ENCODE measurements at regions not wholly inside any gene's neighbourhood (a gene's known extent, or its start where the extent isn't known, plus 50 kb on each side); places are given as distances from the start of the nearest gene placed in this dataset.

- TF ChIP-seq MAX (IDR thresholded peaks at IDR 0.05) (no peak), TAF1 (conservative IDR thresholded peaks at IDR 0.05) (no peak), SP1 (IDR thresholded peaks at IDR 0.05) (no peak), REST (IDR thresholded peaks at IDR 0.05) (no peak), JUND (IDR thresholded peaks at IDR 0.05) (no peak), FOXA1 (IDR thresholded peaks at IDR 0.05) (no peak), FOXA2 (IDR thresholded peaks at IDR 0.05) (no peak), EGR1 (IDR thresholded peaks at IDR 0.05; ENCODE audit: low read depth in 2 of 2) (no peak), RAD21 (IDR thresholded peaks at IDR 0.05) (no peak)
- TF ChIP-seq, protein P1, sequence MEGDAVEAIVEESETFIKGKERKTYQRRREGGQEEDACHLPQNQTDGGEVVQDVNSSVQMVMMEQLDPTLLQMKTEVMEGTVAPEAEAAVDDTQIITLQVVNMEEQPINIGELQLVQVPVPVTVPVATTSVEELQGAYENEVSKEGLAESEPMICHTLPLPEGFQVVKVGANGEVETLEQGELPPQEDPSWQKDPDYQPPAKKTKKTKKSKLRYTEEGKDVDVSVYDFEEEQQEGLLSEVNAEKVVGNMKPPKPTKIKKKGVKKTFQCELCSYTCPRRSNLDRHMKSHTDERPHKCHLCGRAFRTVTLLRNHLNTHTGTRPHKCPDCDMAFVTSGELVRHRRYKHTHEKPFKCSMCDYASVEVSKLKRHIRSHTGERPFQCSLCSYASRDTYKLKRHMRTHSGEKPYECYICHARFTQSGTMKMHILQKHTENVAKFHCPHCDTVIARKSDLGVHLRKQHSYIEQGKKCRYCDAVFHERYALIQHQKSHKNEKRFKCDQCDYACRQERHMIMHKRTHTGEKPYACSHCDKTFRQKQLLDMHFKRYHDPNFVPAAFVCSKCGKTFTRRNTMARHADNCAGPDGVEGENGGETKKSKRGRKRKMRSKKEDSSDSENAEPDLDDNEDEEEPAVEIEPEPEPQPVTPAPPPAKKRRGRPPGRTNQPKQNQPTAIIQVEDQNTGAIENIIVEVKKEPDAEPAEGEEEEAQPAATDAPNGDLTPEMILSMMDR (IDR thresholded peaks at IDR 0.05; ENCODE audit: low read depth, low read length, missing input control) = no peak
- TF ChIP-seq, protein P2, sequence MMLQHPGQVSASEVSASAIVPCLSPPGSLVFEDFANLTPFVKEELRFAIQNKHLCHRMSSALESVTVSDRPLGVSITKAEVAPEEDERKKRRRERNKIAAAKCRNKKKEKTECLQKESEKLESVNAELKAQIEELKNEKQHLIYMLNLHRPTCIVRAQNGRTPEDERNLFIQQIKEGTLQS (IDR thresholded peaks at IDR 0.05) = no peak
Measured at GRCh38 chr11:43581370-43582023, 99.0 kb upstream of the HSD17B12 start.

All from liver (tissue), 3 donors.